NCI-H1930 (cell line): ENCODE measurements at regions not wholly inside any gene's neighbourhood (a gene's known extent, or its start where the extent isn't known, plus 50 kb on each side); places are given as distances from the start of the nearest gene placed in this dataset.
"Not testable (repeated sequence)": the region's sequence is repeated elsewhere in the genome, so short reads cannot be mapped to it uniquely, and the experiment has no call there.

Source experiments
- DNase-seq, 2 experiments: peaks; one replicate each; lab custom pipeline; 2025; lab: John Stamatoyannopoulos, UW

DNA sequence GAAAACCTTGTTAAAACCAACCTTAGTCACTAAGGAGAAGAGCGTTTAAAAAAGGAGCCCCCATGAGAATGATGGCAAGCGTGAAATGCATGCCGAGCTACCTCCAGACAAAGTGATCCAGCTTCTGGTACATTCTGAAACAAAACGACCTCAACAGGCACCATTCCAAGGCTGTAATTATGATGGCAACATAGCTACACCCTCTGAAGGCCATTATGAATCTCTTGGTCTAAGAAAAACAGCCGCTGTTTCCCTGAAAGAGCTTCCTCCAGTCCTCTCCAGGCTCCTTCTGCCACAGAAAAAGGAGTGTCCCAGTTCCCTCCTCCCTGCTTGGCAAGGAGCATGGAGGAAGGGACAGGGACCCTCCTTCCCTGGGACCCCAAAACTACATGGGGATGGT, 50.0 kb upstream of the ABLIM1 start:
- DNase-seq = no peak

DNA sequence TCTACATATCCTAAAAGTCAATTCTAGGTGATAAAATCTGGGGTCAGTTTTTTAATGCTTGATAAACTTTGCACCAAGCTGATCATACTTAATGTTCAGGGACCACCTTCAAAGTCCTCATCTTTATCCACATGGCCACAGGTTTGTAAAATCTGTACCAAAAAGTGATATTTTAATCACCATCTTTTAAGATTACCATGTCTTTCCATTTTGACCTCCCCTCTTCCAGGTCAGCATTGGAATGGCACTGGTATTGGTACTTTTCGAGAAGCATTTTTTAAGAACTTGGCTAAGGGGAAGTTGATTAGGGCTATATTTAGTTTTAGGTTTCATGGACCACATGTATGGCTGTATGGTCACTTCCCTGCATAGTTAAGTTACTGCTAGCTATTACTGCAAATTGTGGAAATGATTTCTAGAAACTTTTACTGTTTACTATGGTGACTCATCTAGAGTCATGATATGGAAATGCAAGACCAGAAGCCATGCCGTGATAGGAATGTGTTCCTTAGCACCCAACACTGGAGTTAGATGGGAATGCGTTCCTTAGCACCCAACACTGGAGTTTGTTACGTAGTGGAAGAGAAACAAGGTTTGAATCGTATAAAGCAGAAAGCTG, 50.8 kb upstream of the ABLIM1 start:
- no peak for DNase-seq

DNA sequence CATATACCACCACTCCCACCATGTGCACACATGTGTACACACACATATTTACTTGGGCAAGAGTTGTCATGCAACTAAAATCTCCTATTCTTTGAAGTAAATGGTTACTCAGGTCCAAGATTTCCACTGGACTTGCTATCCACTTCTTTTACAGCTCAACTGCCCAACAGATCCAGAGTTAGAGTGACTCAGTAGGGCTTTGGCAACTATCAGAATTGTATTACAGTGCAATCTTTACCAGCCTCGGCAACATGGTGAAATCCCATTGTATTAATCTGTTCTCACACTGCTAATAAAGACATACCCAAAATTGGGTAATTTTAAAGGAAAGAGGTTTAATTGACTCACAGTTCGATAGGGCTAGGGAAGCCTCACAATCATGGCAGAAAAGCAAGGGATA, 51.9 kb upstream of the ABLIM1 start:
- DNase-seq = no peak

- DNase-seq = no peak
Measured at GRCh38 chr10:114711176-114711868, 53.2 kb upstream of the ABLIM1 start.

DNA sequence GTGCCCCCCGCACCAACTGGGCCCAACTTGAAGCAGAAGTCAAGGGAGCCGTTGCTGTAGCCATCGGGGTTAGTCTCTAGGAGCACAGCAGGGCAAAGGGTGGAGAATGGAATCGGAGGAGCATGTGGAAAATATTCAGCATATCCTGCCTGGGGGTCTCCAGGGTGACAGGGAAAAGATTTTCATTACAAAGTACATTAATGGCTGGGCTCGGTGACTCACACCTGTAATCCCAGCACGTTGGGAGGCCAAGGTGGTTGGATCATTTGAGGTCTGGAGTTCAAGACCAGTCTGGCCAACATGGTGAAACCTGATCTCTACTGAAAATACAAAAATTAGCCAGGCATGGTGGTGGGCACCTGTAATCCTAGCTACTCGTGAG, 53.8 kb upstream of the ABLIM1 start:
- no peak for DNase-seq

DNA sequence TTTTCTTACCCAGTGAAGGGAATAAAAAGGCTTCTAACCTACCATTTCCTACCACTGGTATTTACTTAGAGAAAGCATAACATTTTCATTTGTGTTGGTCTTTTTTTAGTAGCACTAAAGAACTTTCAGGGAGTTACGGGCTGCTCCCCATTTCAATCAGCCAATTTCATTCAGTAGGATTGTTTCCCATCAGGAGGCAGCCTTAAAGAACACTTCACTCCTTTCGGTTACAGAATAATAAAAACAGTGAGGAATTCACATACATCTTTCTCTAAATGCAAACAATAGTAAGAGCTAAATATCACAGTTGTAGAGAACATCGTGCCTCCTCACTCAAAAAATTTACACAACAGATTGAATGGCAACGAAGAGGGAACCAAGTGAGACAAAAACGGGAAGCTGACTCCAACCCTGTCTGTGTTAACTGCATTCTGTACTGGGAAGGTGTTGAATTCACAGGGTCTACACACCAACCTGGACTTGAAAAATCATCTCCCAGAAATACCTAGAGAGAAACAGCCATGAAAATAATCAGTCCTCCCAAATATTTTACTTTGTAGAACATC, 55.5 kb upstream of the ABLIM1 start:
- DNase-seq = no peak

DNA sequence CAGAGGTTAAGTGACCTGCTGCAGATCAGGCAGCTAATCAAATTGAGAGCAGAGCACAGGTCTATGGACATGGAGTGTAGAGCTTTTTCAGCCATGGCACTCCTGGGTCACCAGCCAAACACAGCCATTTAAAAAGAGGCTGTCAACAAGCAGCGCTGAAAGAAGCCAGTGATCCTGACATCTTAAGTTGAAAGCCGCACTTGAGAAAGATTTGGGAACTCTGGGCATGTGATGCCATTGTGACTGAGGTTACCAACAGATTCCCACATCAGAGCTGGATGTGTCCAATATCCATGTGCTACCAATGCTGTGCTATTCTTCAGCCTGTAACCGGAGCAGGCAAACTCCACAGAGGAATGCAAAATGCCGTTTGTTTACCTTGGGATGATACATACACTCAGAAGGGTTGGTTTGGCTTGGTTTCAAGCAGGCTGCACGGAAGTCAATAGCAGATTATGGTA, 56.2 kb upstream of the ABLIM1 start:
- DNase-seq = peak in 1 of 2 experiments; percentile 30

DNA sequence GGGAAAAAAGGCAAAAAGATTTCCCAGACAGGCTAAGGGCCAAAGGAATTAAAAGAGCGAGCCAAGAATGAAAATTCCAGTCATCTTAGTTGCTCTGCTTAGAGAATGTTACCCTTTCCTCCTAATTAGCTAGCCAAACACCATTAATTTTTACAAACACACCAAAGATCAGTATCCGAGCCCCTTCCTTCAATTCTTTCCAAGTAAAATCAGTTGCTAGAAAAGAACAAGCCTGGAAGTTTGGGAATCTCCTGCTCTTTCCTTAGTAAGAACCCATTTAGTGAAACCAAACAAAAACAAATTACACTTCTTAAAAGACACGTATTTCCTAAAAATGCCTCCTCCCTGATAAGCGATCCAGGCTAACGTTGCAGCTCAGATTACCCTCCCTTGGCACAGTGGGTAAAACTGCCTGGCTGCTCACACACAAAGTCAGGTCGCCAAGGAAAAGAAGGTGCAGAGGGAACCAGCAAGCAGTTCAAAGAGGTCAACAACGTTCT, 57.1 kb upstream of the ABLIM1 start:
- no peak for DNase-seq

DNA sequence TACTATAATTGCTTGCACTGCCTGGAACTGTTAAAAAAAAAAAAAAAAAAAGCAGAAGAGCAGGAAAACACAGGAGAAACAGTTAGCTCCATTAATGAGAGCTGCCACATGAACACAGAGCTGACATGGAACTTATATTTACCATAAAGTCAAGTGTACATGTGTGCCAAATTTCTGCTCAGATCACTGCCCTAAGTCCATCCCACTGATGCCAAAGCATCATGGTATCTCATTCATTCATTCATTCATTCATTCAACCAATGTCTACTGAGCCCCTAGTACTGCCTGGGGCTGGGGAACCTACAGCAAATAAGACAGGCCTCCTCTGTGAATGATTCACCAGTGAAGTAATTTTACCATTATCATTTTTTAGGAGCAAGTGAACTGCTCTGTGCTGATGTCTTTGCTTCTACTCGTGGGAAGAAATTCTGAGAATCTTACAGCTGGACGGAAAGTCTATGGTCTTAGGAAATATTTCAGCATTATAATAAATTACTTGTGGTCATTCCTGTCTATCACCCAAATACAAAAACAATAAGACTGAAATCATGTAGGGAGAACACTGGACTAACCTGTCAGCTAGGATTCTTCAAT, 58.8 kb upstream of the ABLIM1 start:
- DNase-seq = no peak

DNA sequence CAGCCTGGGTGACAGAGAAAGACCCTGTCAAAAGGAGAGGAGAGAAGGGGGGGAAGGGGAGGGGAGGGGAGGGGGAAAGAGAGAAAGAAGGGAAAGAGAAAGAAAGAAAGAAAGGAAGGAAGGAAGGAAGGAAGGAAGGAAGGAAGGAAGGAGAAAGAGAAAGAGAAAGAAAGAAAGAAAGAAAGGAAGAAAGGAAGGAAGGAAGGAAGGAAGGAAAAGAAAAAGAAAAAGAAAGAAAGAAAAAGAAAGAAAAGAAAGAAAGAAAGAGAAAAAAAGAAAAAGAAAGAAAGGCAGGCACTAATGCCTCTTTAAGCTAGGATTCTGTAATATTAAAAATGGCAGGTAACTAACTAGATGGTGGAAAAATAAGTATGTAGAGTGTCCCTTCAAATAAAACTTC, 59.8 kb upstream of the ABLIM1 start:
- DNase-seq = not testable (repeated sequence)

DNA sequence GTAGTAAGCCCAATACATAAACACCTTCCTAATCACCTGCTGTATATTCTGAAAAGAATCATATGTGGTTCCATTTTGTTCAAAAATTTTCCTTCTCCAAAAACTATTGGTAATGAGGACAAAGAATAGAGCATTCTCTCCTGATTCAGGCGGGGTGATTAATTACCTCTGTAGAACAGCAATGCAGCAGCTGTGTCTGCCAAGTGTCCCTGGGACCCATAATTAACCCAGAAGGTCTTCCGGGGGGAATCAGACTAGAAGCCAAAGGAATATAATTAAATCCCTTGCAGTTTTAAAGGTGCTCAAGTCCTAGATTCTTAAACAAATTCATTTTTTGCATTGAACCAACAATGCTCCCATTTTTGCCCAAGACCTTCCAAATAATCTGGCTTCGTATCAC, 60.3 kb upstream of the ABLIM1 start:
- no peak for DNase-seq

DNA sequence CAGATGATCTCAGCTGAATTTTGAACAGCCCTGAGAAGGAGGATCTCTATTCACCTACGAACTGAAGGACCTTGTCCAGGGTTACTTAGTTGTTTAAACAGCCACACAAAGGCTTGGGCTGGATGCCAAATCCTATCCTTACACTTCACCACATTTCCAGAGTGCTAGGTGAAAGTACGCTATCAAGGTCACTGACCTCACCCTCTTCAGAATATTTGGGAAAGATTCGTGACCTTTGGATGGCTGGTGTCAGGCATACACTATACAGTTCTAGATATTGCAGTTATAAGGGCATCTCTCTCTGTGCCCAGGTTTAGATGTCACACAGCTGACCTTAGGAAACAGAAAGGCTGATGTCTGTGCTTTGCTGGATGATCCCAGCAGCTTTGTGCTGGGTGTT, 61.2 kb upstream of the ABLIM1 start:
- no peak for DNase-seq

DNA sequence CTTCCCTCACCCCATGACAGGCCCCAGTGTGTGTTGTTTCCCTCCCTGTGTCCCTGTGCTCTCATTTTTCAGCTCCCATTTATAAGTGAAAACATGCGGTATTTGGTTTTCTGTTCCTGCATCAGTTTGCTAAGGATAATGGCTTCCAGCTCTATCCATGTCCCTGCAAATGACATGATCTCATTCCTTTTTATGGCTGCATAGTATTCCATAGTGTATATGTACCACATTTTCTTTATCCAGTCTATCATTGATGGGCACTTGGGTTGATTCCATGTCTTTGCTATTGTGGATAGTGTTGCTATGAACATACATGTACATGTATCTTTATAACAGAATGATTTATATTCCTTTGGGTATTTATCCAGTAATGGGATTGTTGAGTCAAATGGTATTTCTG, 61.9 kb upstream of the ABLIM1 start:
- DNase-seq = not testable (repeated sequence)

DNA sequence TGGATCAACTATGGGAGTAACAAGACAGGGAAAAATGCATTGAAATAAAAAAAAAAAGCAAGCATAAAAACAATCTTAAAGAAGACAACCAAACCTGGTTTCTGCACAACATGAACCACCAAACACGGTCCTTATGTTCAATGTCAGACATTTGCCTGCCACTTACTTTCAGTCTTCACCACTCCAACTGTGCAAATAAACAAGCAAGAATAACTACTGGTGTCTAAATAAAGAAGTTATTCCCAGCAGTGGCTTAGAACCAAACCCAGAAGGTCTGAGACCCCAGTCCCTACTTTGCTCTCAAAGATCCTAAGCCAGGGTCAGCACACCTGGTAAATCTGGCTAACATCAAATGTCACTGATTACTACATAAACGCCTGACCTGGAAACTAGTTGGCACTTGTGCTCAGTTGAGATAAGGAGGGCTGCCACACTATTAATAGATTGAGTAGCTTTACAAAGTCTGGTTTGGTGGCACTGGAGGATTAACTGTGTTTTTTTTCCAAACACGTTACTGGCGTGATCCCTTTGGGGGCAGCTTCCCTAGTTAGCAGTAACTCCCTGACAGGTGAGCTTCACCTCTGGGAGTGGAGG, 62.7 kb upstream of the ABLIM1 start:
- no peak for DNase-seq

- DNase-seq = not testable (repeated sequence)
Measured at GRCh38 chr10:114722136-114722535, 64.1 kb upstream of the ABLIM1 start.

DNA sequence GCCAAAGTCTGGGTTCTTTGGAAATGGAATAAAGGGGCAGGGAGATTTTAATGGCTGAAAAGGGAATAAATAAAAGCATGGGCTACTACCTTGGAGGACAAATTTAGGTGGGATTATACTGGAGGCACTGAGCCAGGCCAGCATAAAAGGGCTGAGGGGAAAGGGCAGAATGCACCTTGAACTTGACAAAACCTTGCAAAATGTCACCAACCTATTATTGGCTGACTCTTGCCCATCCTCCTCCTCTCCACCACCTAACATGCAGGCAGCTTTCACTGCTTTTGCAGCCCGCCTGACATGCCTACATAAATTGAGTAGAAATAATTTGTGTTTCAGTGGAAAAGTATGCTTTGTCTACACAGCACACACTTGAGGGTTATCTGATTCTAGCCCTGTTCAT, 65.3 kb upstream of the ABLIM1 start:
- no peak for DNase-seq

GRCh38 chr10:114723991-114724715, 66.1 kb upstream of the ABLIM1 start:
- DNase-seq = no peak

GRCh38 chr10:114724716-114725106, 66.6 kb upstream of the ABLIM1 start:
- no peak for DNase-seq

DNA sequence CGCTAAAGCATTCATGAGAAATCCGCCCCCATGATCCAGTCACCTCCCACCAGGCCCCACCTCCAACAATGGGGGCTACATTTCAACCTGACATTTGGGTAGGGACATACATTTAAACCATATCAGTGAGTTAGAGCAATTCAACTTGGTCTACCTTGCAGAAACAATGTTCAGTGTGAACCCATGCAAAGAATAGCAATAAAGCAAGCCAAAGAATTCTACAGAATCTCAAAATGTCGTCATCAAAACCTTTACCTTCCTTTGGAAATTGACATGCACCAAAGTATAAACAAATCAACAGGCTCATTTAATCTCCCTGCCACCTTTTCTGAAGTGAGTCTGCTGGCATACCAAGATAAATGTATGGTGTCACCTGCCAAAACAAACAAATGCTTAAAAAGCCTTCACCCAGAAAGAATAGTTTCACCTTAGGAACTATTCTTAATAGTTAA, 68.8 kb upstream of the ABLIM1 start:
- DNase-seq = no peak

GRCh38 chr10:114728325-114728724, 70.2 kb upstream of the ABLIM1 start:
- no peak for DNase-seq

DNA sequence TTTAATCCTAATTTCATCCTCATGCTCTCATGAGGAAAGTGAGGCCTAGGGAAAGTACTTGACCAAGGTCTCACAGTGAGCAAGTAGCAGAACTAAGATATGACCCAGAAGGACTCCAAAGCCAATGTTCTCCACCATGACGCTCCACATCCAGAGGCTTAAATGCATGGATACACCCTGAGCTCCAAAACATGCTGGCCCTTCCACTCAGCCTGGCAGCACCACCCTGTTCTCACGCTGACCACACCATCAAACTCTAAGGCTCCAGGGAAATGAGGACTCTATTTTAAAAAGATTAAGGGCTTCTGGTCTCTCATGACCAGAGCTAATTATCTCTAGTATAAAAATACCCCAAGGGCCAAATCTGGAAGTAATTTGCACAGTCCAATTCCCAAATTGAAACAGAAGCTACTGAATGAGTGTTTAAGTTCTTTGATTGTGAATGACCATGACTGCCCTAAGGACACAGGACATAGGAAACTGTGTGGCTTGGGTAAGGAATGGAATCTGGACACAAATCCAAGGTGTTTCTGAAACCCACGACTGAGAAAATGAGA, 71.1 kb upstream of the ABLIM1 start:
- DNase-seq = no peak

DNA sequence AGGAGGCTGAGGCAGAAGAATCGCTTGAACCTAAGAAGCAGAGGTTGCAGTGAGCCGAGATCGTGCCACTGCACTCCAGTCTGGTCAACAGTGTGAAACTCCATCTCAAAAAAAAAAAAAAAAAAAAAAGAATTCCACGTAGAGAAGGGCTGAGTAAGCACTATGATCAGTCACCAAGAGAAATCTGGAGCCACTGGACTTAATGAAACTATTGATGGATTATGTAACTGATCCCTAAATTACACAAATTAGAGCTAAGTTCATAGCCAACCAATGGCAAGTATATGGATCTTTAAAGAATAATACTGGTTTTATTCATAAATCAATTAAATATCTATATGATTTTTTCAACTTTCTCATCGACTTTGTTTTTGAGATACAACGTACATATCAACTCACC, 72.2 kb upstream of the ABLIM1 start:
- no peak for DNase-seq
